Testis (tissue), 2 donors: ENCODE measurements at regions not wholly inside any gene's neighbourhood (a gene's known extent, or its start where the extent isn't known, plus 50 kb on each side); places are given as distances from the start of the nearest gene placed in this dataset.

Experiments
- DNase-seq: peaks from one replicate; pipeline ENCODE4 v3.0.0-alpha.2; 2019
- H3K27ac ChIP-seq, 2 donors: fragments of 200-600 bp; sonication (generic); one replicate each; pipeline ENCODE4 v1.5.1; 2019
- H3K27me3 ChIP-seq: fragments of 200-600 bp; sonication (generic); one replicate; pipeline ENCODE4 v1.5.1; 2019
- H3K36me3 ChIP-seq: fragments of 200-600 bp; sonication (generic); one replicate; pipeline ENCODE4 v1.5.1; 2017; ENCODE audit warnings: low read depth; ENCODE audit errors: missing control alignments
- H3K4me1 ChIP-seq: fragments of 200-600 bp; sonication (generic); one replicate; pipeline ENCODE4 v1.5.1; 2019
- H3K4me3 ChIP-seq, 2 donors: fragments of 200-600 bp; sonication (generic); one replicate each; pipeline ENCODE4 v1.5.1; 2017 to 2019
- H3K9me3 ChIP-seq: fragments of 200-600 bp; sonication (generic); one replicate; pipeline ENCODE4 v1.5.1; 2017
- CTCF ChIP-seq, 3 experiments: fragments of 450-650 bp in 2 of 3; fragments of 200-600 bp in 1 of 3; sonication (generic) in 1 of 3; IDR thresholded peaks; one replicate each; pipeline ENCODE4 v1.5.1; 2016 to 2019; ENCODE audit warnings: antibody characterized with exemption in 3 of 3, mild to moderate bottlenecking in 2 of 3, moderate library complexity in 1 of 3
- POLR2A ChIP-seq: fragments of 450-650 bp; IDR thresholded peaks from one replicate; pipeline ENCODE4 v1.6.1; 2017; ENCODE audit warnings: antibody characterized with exemption, mild to moderate bottlenecking, moderate library complexity
- WGBS, 2 donors: methylation state at CpG; one replicate each; pipeline ENCODE4 v1.1.5; 2018; 5-methylcytosine and 5-hydroxymethylcytosine counted together
- intact Hi-C: fragments of 100-400 bp; cut with DNase I; formaldehyde crosslinking; loops from one replicate; pipeline ENCODE4 v1.15.1; 2023; ENCODE audit warnings: low total_unique reads

- Histone ChIP-seq H3K9me3 (no peaks in the 10 kb centered on the region), H3K4me3 (no peak overlapping the region), H3K4me1 (no peaks in the 10 kb centered on the region), H3K27ac (no peak overlapping the region), H3K27me3 (no peaks in the 10 kb centered on the region), H3K36me3 (no peaks in the 10 kb centered on the region)
- 78 to 80% methylated on average over 3 of the region's 3 CpGs for WGBS, 2 donors
- no peak for TF ChIP-seq POLR2A
- no peak for TF ChIP-seq CTCF (IDR thresholded peaks at IDR 0.05)
- DNase-seq, result no peak
- intact Hi-C loops, result no loop called here
Measured at GRCh38 chr4:162282684-162283083, 118.9 kb upstream of the FSTL5 start.

GRCh38 chr4:162274354-162274753, 110.6 kb upstream of the FSTL5 start:
- Histone ChIP-seq H3K4me1 (no peaks in the 10 kb centered on the region), H3K36me3 (no peaks in the 10 kb centered on the region), H3K27ac (no peak overlapping the region), H3K9me3 (no peaks in the 10 kb centered on the region), H3K27me3 (no peaks in the 10 kb centered on the region), H3K4me3 (no peak overlapping the region)
- TF ChIP-seq POLR2A (no peak), CTCF (IDR thresholded peaks at IDR 0.05) (no peak)
- WGBS, 2 donors, result 71 to 76% methylated on average over 1 of the region's 1 CpG
- peak; percentile 22 for DNase-seq
- intact Hi-C loops, result no loop called here

GRCh38 chr4:162272215-162272614, 108.4 kb upstream of the FSTL5 start:
- Histone ChIP-seq H3K9me3 (no peaks in the 10 kb centered on the region), H3K27me3 (no peaks in the 10 kb centered on the region), H3K4me3 (no peak overlapping the region), H3K27ac (no peak overlapping the region), H3K36me3 (no peaks in the 10 kb centered on the region), H3K4me1 (no peaks in the 10 kb centered on the region)
- intact Hi-C loops, result no loop called here
- no peak for DNase-seq
- WGBS, 2 donors, result 86 to 99% methylated on average over 2 of the region's 2 CpGs
- no peak for TF ChIP-seq POLR2A
- no peak for TF ChIP-seq CTCF (IDR thresholded peaks at IDR 0.05)

GRCh38 chr4:162268911-162269310, 105.1 kb upstream of the FSTL5 start:
- no peak for DNase-seq
- H3K27me3 ChIP-seq, result no peaks in the 10 kb centered on the region
- no peaks in the 10 kb centered on the region for H3K36me3 ChIP-seq
- TF ChIP-seq POLR2A (no peak), CTCF (IDR thresholded peaks at IDR 0.05) (no peak)
- whole genome bisulfite sequencing, 2 donors, result 86 to 88% methylated on average over 4 of the region's 4 CpGs
- no peak overlapping the region for H3K27ac ChIP-seq
- H3K9me3 ChIP-seq, result no peaks in the 10 kb centered on the region
- H3K4me1 ChIP-seq, result no peaks in the 10 kb centered on the region
- intact Hi-C loops, result no loop called here
- no peak overlapping the region for H3K4me3 ChIP-seq

GRCh38 chr4:162265802-162266201, 102.0 kb upstream of the FSTL5 start:
- WGBS, 2 donors, result 61 to 89% methylated on average over 1 of the region's 1 CpG
- TF ChIP-seq POLR2A, result no peak
- TF ChIP-seq CTCF (IDR thresholded peaks at IDR 0.05), result no peak
- DNase-seq, result no peak
- H3K9me3 ChIP-seq, result no peaks in the 10 kb centered on the region
- H3K4me3 ChIP-seq, result no peak overlapping the region
- H3K4me1 ChIP-seq, result no peaks in the 10 kb centered on the region
- no peaks in the 10 kb centered on the region for H3K27me3 ChIP-seq
- no peaks in the 10 kb centered on the region for H3K36me3 ChIP-seq
- no peak overlapping the region for H3K27ac ChIP-seq
- intact Hi-C loops, result no loop called here
